Muscle layer of duodenum (tissue), 2 donors: ENCODE measurements at regions not wholly inside any gene's neighbourhood (a gene's known extent, or its start where the extent isn't known, plus 50 kb on each side); places are given as distances from the start of the nearest gene placed in this dataset.
"Not testable (repeated sequence)": the region's sequence is repeated elsewhere in the genome, so short reads cannot be mapped to it uniquely, and the experiment has no call there.

Experiments
- H3K27ac ChIP-seq: one replicate; pipeline ENCODE4 v1.7.0; 2013; ENCODE audit warnings: mild to moderate bottlenecking, low read length
- H3K27me3 ChIP-seq: one replicate; pipeline ENCODE4 v1.7.0; 2013; ENCODE audit warnings: low read depth, mild to moderate bottlenecking, control low read depth, low read length
- H3K36me3 ChIP-seq, 2 donors: one replicate each; pipeline ENCODE4 v1.7.0; 2013; ENCODE audit warnings: low read length in 2 of 2, control low read depth in 1 of 2, mild to moderate bottlenecking in 1 of 2; ENCODE audit not compliant: insufficient read depth in 2 of 2, control insufficient read depth in 1 of 2
- H3K4me1 ChIP-seq, 2 donors: one replicate each; pipeline ENCODE4 v1.7.0; 2013; ENCODE audit warnings: low read length in 2 of 2, mild to moderate bottlenecking in 2 of 2, control low read depth in 1 of 2, moderate library complexity in 1 of 2; ENCODE audit not compliant: insufficient read depth in 2 of 2, control insufficient read depth in 1 of 2
- H3K4me3 ChIP-seq, 2 donors: one replicate each; pipeline ENCODE4 v1.7.0; 2013; ENCODE audit warnings: low read length in 2 of 2, low read depth in 1 of 2, mild to moderate bottlenecking in 1 of 2
- H3K9me3 ChIP-seq, 2 donors: one replicate each; pipeline ENCODE4 v1.7.0; 2013; ENCODE audit warnings: low read length in 2 of 2, control low read depth in 1 of 2, mild to moderate bottlenecking in 1 of 2; ENCODE audit not compliant: control insufficient read depth in 1 of 2
- donor health status: healthy.

- not testable (repeated sequence) for H3K4me1 ChIP-seq, H3K36me3 ChIP-seq, H3K27ac ChIP-seq
Measured at GRCh38 chr7:54444046-54444686, 98.0 kb upstream of the VSTM2A start.

GRCh38 chr7:54453168-54453567 lies 89.0 kb upstream of the VSTM2A start:
- H3K27me3 ChIP-seq, H3K36me3 ChIP-seq, H3K4me3 ChIP-seq, H3K27ac ChIP-seq, H3K9me3 ChIP-seq, H3K4me1 ChIP-seq: not testable (repeated sequence)

More at GRCh38 chr7:54444046-54444686, 98.0 kb upstream of the VSTM2A start:
- not testable (repeated sequence) for H3K9me3 ChIP-seq, H3K27me3 ChIP-seq, H3K4me3 ChIP-seq

- not testable (repeated sequence) for H3K9me3 ChIP-seq, H3K27ac ChIP-seq, H3K4me3 ChIP-seq, H3K4me1 ChIP-seq, H3K36me3 ChIP-seq, H3K27me3 ChIP-seq
Measured at GRCh38 chr7:54454700-54455099, 87.5 kb upstream of the VSTM2A start.

- no peak overlapping the region for H3K4me3 ChIP-seq
- H3K9me3 ChIP-seq = no peaks in the 10 kb centered on the region
- no peaks in the 10 kb centered on the region for H3K27me3 ChIP-seq
- H3K36me3 ChIP-seq = no peaks in the 10 kb centered on the region
- no peaks in the 10 kb centered on the region for H3K4me1 ChIP-seq
- no peak overlapping the region for H3K27ac ChIP-seq
Measured at GRCh38 chr7:54465095-54465494, 77.1 kb upstream of the VSTM2A start.

GRCh38 chr7:54469740-54470139 lies 72.4 kb upstream of the VSTM2A start:
- Histone ChIP-seq H3K4me1 (no peaks in the 10 kb centered on the region), H3K9me3 (no peaks in the 10 kb centered on the region), H3K36me3 (no peaks in the 10 kb centered on the region), H3K4me3 (no peak overlapping the region), H3K27me3 (no peaks in the 10 kb centered on the region), H3K27ac (no peak overlapping the region)

GRCh38 chr7:54476609-54477008 lies 65.6 kb upstream of the VSTM2A start:
- Histone ChIP-seq H3K9me3 (no peaks in the 10 kb centered on the region), H3K4me1 (no peaks in the 10 kb centered on the region), H3K36me3 (no peaks in the 10 kb centered on the region), H3K27me3 (no peaks in the 10 kb centered on the region), H3K4me3 (no peak overlapping the region), H3K27ac (no peak overlapping the region)

- no peaks in the 10 kb centered on the region for H3K27me3 ChIP-seq
Measured at GRCh38 chr7:54477083-54477482, 65.1 kb upstream of the VSTM2A start.

GRCh38 chr7:54483523-54483922 lies 58.7 kb upstream of the VSTM2A start:
- Histone ChIP-seq H3K27ac (no peak overlapping the region), H3K4me3 (no peak overlapping the region), H3K36me3 (no peaks in the 10 kb centered on the region)

More at GRCh38 chr7:54477083-54477482, 65.1 kb upstream of the VSTM2A start:
- H3K9me3 ChIP-seq = no peaks in the 10 kb centered on the region
- no peaks in the 10 kb centered on the region for H3K4me1 ChIP-seq
- no peak overlapping the region for H3K4me3 ChIP-seq
- H3K27ac ChIP-seq = no peak overlapping the region
- no peaks in the 10 kb centered on the region for H3K36me3 ChIP-seq

GRCh38 chr7:54485044-54485443 lies 57.1 kb upstream of the VSTM2A start:
- no peak overlapping the region for H3K4me3 ChIP-seq
- H3K9me3 ChIP-seq = no peaks in the 10 kb centered on the region
- no peaks in the 10 kb centered on the region for H3K27me3 ChIP-seq
- no peak overlapping the region for H3K27ac ChIP-seq
- H3K4me1 ChIP-seq = no peaks in the 10 kb centered on the region
- H3K36me3 ChIP-seq = no peaks in the 10 kb centered on the region

More at GRCh38 chr7:54483523-54483922, 58.7 kb upstream of the VSTM2A start:
- no peaks in the 10 kb centered on the region for H3K27me3 ChIP-seq
- H3K4me1 ChIP-seq = no peaks in the 10 kb centered on the region
- no peaks in the 10 kb centered on the region for H3K9me3 ChIP-seq
